ENCODE measurements at regions not wholly inside any gene's neighbourhood (a gene's known extent, or its start where the extent isn't known, plus 50 kb on each side); places are given as distances from the start of the nearest gene placed in this dataset.

GRCh38 chr10:60994128-60994527, 50.1 kb upstream of the RHOBTB1 start:
- DNase-seq: no peak
- in situ Hi-C loops (cut with MboI; ENCODE audit: low pct_unique_long_range_greater_than_20kb, low sequenced_read_pairs): no loop called here

Measured in KBM-7 (cell line).